ENCODE measurements at regions not wholly inside any gene's neighbourhood (a gene's known extent, or its start where the extent isn't known, plus 50 kb on each side); places are given as distances from the start of the nearest gene placed in this dataset.

GRCh38 chr4:174117445-174117844 is 166.0 kb downstream of the FBXO8 start:
- DNase-seq (no peak), ATAC-seq (no peak)
- peaks cover 0 to 15% (median 0%) of the 10 kb centered on the region in 3 donors for H3K27me3 ChIP-seq (ENCODE audit: insufficient read depth in 3 of 3, low read length in 2 of 3)
- no peaks in the 10 kb centered on the region for H3K4me1 ChIP-seq
- H3K36me3 ChIP-seq (ENCODE audit: insufficient read depth in 1 of 2, low read depth in 1 of 2), result no peaks in the 10 kb centered on the region
- no peak for TF ChIP-seq CTCF (IDR thresholded peaks at IDR 0.05)
- WGBS, 3 donors, result 89 to 91% (median 90%) methylated on average over 8 of the region's 8 CpGs
- H3K27ac ChIP-seq, result no peak overlapping the region
- intact Hi-C loops (cut with DNase I), result no loop called here
- H3K4me3 ChIP-seq, result no peak overlapping the region
- no peaks in the 10 kb centered on the region for H3K9me3 ChIP-seq

- Histone ChIP-seq H3K9me3 (no peaks in the 10 kb centered on the region), H3K4me1 (no peaks in the 10 kb centered on the region), H3K27ac (no peak overlapping the region), H3K27me3 (ENCODE audit: insufficient read depth in 3 of 3, low read length in 2 of 3) (peaks cover 0 to 15% (median 0%) of the 10 kb centered on the region in 3 donors), H3K36me3 (ENCODE audit: insufficient read depth in 1 of 2, low read depth in 1 of 2) (no peaks in the 10 kb centered on the region), H3K4me3 (no peak overlapping the region)
- 39 to 50% (median 43%) methylated on average over 4 of the region's 4 CpGs for WGBS, 3 donors
- no peak for ATAC-seq
- intact Hi-C loops (cut with DNase I), result no loop called here
- no peak for DNase-seq
- no peak for TF ChIP-seq CTCF (IDR thresholded peaks at IDR 0.05)
These were observed 167.4 kb downstream of the FBXO8 start for GRCh38 chr4:174116021-174116420.

- Histone ChIP-seq H3K4me1 (no peaks in the 10 kb centered on the region), H3K9me3 (no peaks in the 10 kb centered on the region), H3K36me3 (ENCODE audit: insufficient read depth in 1 of 2, low read depth in 1 of 2) (no peaks in the 10 kb centered on the region), H3K27ac (no peak overlapping the region), H3K27me3 (ENCODE audit: insufficient read depth in 3 of 3, low read length in 2 of 3) (peaks cover 0 to 3% (median 0%) of the 10 kb centered on the region in 3 donors), H3K4me3 (no peak overlapping the region)
- intact Hi-C loops (cut with DNase I), result no loop called here
- ATAC-seq (no peak), DNase-seq (no peak)
- WGBS, 3 donors, result 53 to 76% (median 66%) methylated on average over 2 of the region's 2 CpGs
- no peak for TF ChIP-seq CTCF (IDR thresholded peaks at IDR 0.05)
These were observed 172.0 kb downstream of the FBXO8 start for GRCh38 chr4:174111422-174111821.

- no peaks in the 10 kb centered on the region for H3K9me3 ChIP-seq
- TF ChIP-seq CTCF (IDR thresholded peaks at IDR 0.05), result no peak
- DNase-seq (no peak), ATAC-seq (no peak)
- peaks cover 0 to 3% (median 0%) of the 10 kb centered on the region in 3 donors for H3K27me3 ChIP-seq (ENCODE audit: insufficient read depth in 3 of 3, low read length in 2 of 3)
- no peak overlapping the region for H3K27ac ChIP-seq
- intact Hi-C loops (cut with DNase I), result no loop called here
- no peaks in the 10 kb centered on the region for H3K4me1 ChIP-seq
- no peaks in the 10 kb centered on the region for H3K36me3 ChIP-seq (ENCODE audit: insufficient read depth in 1 of 2, low read depth in 1 of 2)
- WGBS, 3 donors, result 66 to 72% (median 67%) methylated on average over 9 of the region's 9 CpGs
- no peak overlapping the region for H3K4me3 ChIP-seq
These were observed 173.3 kb downstream of the FBXO8 start for GRCh38 chr4:174110180-174110579.

GRCh38 chr4:174107746-174108354 is 175.6 kb downstream of the FBXO8 start:
- intact Hi-C loops (cut with DNase I), result no loop called here
- DNase-seq (no peak), ATAC-seq (no peak)
- Histone ChIP-seq H3K9me3 (no peaks in the 10 kb centered on the region), H3K4me1 (no peaks in the 10 kb centered on the region), H3K27ac (no peak overlapping the region), H3K27me3 (ENCODE audit: insufficient read depth in 3 of 3, low read length in 2 of 3) (peaks cover 0 to 3% (median 0%) of the 10 kb centered on the region in 3 donors), H3K4me3 (no peak overlapping the region), H3K36me3 (ENCODE audit: insufficient read depth in 1 of 2, low read depth in 1 of 2) (no peaks in the 10 kb centered on the region)
- TF ChIP-seq CTCF (IDR thresholded peaks at IDR 0.05), result no peak
- WGBS, 3 donors, result 47 to 53% (median 53%) methylated on average over 6 of the region's 6 CpGs

Measured in psoas muscle (tissue), 7 donors.